Adrenal gland (tissue), 5 donors: ENCODE measurements at regions not wholly inside any gene's neighbourhood (a gene's known extent, or its start where the extent isn't known, plus 50 kb on each side); places are given as distances from the start of the nearest gene placed in this dataset.

Experiments used
- POLR2A ChIP-seq, 2 donors: fragments of 450-650 bp; IDR thresholded peaks; one replicate each; pipeline ENCODE4 v1.6.1; 2017; ENCODE audit warnings: antibody characterized with exemption in 2 of 2, mild to moderate bottlenecking in 2 of 2, moderate library complexity in 1 of 2
- TF ChIP-seq, protein P1 (sequence below), 6 experiments: fragments of 450-650 bp in 4 of 6; fragments of 200-600 bp in 2 of 6; sonication (generic) in 1 of 6; IDR thresholded peaks; 1 replicate in 5 of 6; 2 replicates in 1 of 6; pipeline versions ENCODE4 v1.5.1 to v1.8.0; 2016 to 2021; ENCODE audit warnings: antibody characterized with exemption in 6 of 6, mild to moderate bottlenecking in 2 of 6, moderate library complexity in 1 of 6
- donor health status: DM: no; HTN: no; CAD: no.

DNA sequence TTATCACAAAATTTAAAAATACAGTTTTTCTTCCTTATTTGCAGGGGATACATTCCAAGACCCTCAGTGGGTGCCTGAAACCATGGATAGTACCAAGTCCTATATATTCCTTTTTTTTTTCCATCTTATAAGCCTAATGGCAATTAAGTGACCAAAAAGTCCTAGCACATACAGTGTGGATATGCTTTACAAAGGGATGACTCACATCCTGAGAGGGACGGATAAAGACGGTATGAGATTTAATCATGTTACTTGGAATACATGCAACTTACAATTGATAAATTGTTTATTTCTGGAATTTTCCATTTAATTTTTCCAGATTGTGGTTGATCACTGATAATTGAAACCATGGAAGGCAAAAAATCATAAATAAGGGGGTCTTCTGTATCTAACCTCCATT lies 181.2 kb upstream of the BRINP3 start:
- no peak for TF ChIP-seq POLR2A (IDR thresholded peaks at IDR 0.05)
- TF ChIP-seq, protein P1, sequence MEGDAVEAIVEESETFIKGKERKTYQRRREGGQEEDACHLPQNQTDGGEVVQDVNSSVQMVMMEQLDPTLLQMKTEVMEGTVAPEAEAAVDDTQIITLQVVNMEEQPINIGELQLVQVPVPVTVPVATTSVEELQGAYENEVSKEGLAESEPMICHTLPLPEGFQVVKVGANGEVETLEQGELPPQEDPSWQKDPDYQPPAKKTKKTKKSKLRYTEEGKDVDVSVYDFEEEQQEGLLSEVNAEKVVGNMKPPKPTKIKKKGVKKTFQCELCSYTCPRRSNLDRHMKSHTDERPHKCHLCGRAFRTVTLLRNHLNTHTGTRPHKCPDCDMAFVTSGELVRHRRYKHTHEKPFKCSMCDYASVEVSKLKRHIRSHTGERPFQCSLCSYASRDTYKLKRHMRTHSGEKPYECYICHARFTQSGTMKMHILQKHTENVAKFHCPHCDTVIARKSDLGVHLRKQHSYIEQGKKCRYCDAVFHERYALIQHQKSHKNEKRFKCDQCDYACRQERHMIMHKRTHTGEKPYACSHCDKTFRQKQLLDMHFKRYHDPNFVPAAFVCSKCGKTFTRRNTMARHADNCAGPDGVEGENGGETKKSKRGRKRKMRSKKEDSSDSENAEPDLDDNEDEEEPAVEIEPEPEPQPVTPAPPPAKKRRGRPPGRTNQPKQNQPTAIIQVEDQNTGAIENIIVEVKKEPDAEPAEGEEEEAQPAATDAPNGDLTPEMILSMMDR (IDR thresholded peaks at IDR 0.05), result no peak
